MM.1S (cell line): ENCODE measurements at regions not wholly inside any gene's neighbourhood (a gene's known extent, or its start where the extent isn't known, plus 50 kb on each side); places are given as distances from the start of the nearest gene placed in this dataset.

Experiments
- CTCF ChIP-seq: fragments of 300-600 bp; sonication (generic); IDR thresholded peaks from 2 replicates; pipeline ENCODE4 v1.5.1; 2016; ENCODE audit warnings: antibody characterized with exemption, low read length, mixed read lengths
- EZH2 ChIP-seq: fragments of 300-600 bp; sonication (generic); optimal IDR thresholded peaks from 2 replicates; pipeline ENCODE3; 2017; ENCODE audit warnings: low read depth, mild to moderate bottlenecking, antibody characterized with exemption, low read length, mixed read lengths

- TF ChIP-seq CTCF (peak; percentile 23), EZH2 (no peak)
Measured at GRCh38 chr14:28142400-28143015, 624.1 kb upstream of the FOXG1 start.
